OCI-LY1 (cell line): ENCODE measurements at regions not wholly inside any gene's neighbourhood (a gene's known extent, or its start where the extent isn't known, plus 50 kb on each side); places are given as distances from the start of the nearest gene placed in this dataset.

ENCODE experiments used
- H2AFZ ChIP-seq: fragments of 200-600 bp; sonication (generic), shearing (Covaris generic); 2 replicates; pipeline ENCODE4 v1.6.0; 2014; ENCODE audit warnings: antibody characterized with exemption, mild to moderate bottlenecking, low read length
- H3F3A ChIP-seq: fragments of 200-600 bp; sonication (generic), shearing (Covaris generic); 2 replicates; pipeline ENCODE4 v1.6.0; 2014; ENCODE audit warnings: mild to moderate bottlenecking, antibody characterized with exemption, low read length, moderate library complexity; ENCODE audit not compliant: insufficient read depth
- H3K27ac ChIP-seq: fragments of 200-600 bp; sonication (generic); 2 replicates; pipeline ENCODE4 v1.5.1; 2014; ENCODE audit warnings: low read length, mixed run types, mild to moderate bottlenecking, low read depth; ENCODE audit not compliant: poor library complexity, severe bottlenecking
- H3K27me3 ChIP-seq: fragments of 200-600 bp; sonication (generic); 2 replicates; pipeline ENCODE4 v1.6.0; 2014; ENCODE audit warnings: antibody characterized with exemption, mild to moderate bottlenecking, low read length, moderate library complexity; ENCODE audit not compliant: insufficient read depth
- H3K36me3 ChIP-seq: fragments of 200-600 bp; sonication (generic); 2 replicates; pipeline ENCODE4 v1.6.1; 2014; ENCODE audit warnings: mild to moderate bottlenecking, antibody characterized with exemption, low read length, moderate library complexity, mixed read lengths; ENCODE audit not compliant: insufficient read depth
- H3K4me1 ChIP-seq: fragments of 200-600 bp; sonication (generic); 2 replicates; pipeline ENCODE4 v1.5.1; 2014; ENCODE audit warnings: mild to moderate bottlenecking, low read length, moderate library complexity; ENCODE audit not compliant: insufficient read depth, severe bottlenecking
- H3K4me2 ChIP-seq: fragments of 200-600 bp; sonication (generic), shearing (Covaris generic); 2 replicates; pipeline ENCODE4 v1.6.1; 2014; ENCODE audit warnings: low read length
- H3K4me3 ChIP-seq: fragments of 200-600 bp; sonication (generic); 2 replicates; pipeline ENCODE4 v1.5.1; 2014; ENCODE audit warnings: low read length, low read depth, mild to moderate bottlenecking, mixed read lengths; ENCODE audit not compliant: poor library complexity, severe bottlenecking
- H3K79me2 ChIP-seq: fragments of 200-600 bp; shearing (Covaris generic); 2 replicates; pipeline ENCODE4 v1.6.1; 2016; ENCODE audit warnings: mixed run types, low read length, mixed read lengths; ENCODE audit not compliant: insufficient read depth
- H3K9ac ChIP-seq: fragments of 200-600 bp; sonication (generic), shearing (Covaris generic); 2 replicates; pipeline ENCODE4 v1.6.1; 2014; ENCODE audit warnings: mild to moderate bottlenecking, low read length, mixed read lengths
- H3K9me2 ChIP-seq: fragments of 200-600 bp; sonication (generic), shearing (Covaris generic); 2 replicates; pipeline ENCODE4 v1.6.1; 2014; ENCODE audit warnings: low read depth, mild to moderate bottlenecking, low read length, mixed read lengths
- H3K9me3 ChIP-seq: fragments of 200-600 bp; shearing (Covaris generic); 2 replicates; pipeline ENCODE4 v1.6.1; 2014; ENCODE audit warnings: low read length, mixed read lengths
- H4K20me1 ChIP-seq: fragments of 200-600 bp; sonication (generic), shearing (Covaris generic); 2 replicates; pipeline ENCODE4 v1.6.0; 2016; ENCODE audit warnings: mild to moderate bottlenecking, low read length; ENCODE audit not compliant: insufficient read depth
- CTCF ChIP-seq: fragments of 200-600 bp; sonication (generic), shearing (Covaris generic); IDR thresholded peaks from 2 replicates; pipeline ENCODE4 v1.5.1; 2017; ENCODE audit warnings: mild to moderate bottlenecking, antibody characterized with exemption, low read length, moderate library complexity, mixed read lengths
- EZH2 ChIP-seq: fragments of 200-600 bp; sonication (generic), shearing (Covaris generic); IDR thresholded peaks from 2 replicates; pipeline ENCODE4 v1.8.0; 2017; ENCODE audit warnings: borderline replicate concordance, mixed run types, mild to moderate bottlenecking, antibody characterized with exemption, low read length, moderate library complexity, mixed read lengths

GRCh38 chr2:65562890-65563289 is 130.5 kb upstream of the SPRED2 start:
- TF ChIP-seq CTCF (no peak), EZH2 (no peak)
- Histone ChIP-seq H3K9me3 (no peaks in the 10 kb centered on the region), H3K79me2 (no peaks in the 10 kb centered on the region), H3K4me1 (no peaks in the 10 kb centered on the region), H2AFZ (no peak overlapping the region), H3K9ac (no peak overlapping the region), H3K27me3 (no peaks in the 10 kb centered on the region), H3K4me2 (no peak overlapping the region), H3K36me3 (no peaks in the 10 kb centered on the region), H4K20me1 (no peaks in the 10 kb centered on the region), H3K27ac (no peak overlapping the region), H3F3A (no peaks in the 10 kb centered on the region), H3K9me2 (no peaks in the 10 kb centered on the region), H3K4me3 (no peak overlapping the region)

GRCh38 chr2:65558743-65559142 is 126.3 kb upstream of the SPRED2 start:
- H3K9ac ChIP-seq, result no peak overlapping the region
- H3K27ac ChIP-seq, result no peak overlapping the region
- no peaks in the 10 kb centered on the region for H4K20me1 ChIP-seq
- no peaks in the 10 kb centered on the region for H3K79me2 ChIP-seq
- H3K27me3 ChIP-seq, result no peaks in the 10 kb centered on the region
- H3F3A ChIP-seq, result no peaks in the 10 kb centered on the region
- no peaks in the 10 kb centered on the region for H3K9me2 ChIP-seq
- H3K4me2 ChIP-seq, result no peak overlapping the region
- H2AFZ ChIP-seq, result no peak overlapping the region
- no peaks in the 10 kb centered on the region for H3K36me3 ChIP-seq
- H3K4me3 ChIP-seq, result no peak overlapping the region
- no peaks in the 10 kb centered on the region for H3K9me3 ChIP-seq
- no peak for TF ChIP-seq EZH2
- TF ChIP-seq CTCF, result no peak
- peaks cover 11% of the 10 kb centered on the region for H3K4me1 ChIP-seq

GRCh38 chr2:65557616-65558573 is 125.5 kb upstream of the SPRED2 start:
- H2AFZ ChIP-seq, result no peak overlapping the region
- no peaks in the 10 kb centered on the region for H3K79me2 ChIP-seq
- no peak overlapping the region for H3K27ac ChIP-seq
- no peak for TF ChIP-seq EZH2
- no peak for TF ChIP-seq CTCF
- H3K36me3 ChIP-seq, result no peaks in the 10 kb centered on the region
- H3K4me3 ChIP-seq, result no peak overlapping the region
- no peaks in the 10 kb centered on the region for H3F3A ChIP-seq
- no peak overlapping the region for H3K9ac ChIP-seq
- H3K4me2 ChIP-seq, result no peak overlapping the region
- no peaks in the 10 kb centered on the region for H3K9me2 ChIP-seq
- no peaks in the 10 kb centered on the region for H4K20me1 ChIP-seq
- no peaks in the 10 kb centered on the region for H3K9me3 ChIP-seq
- H3K4me1 ChIP-seq, result peaks cover 15% of the 10 kb centered on the region
- no peaks in the 10 kb centered on the region for H3K27me3 ChIP-seq
